HepG2 (cell line): ENCODE measurements at regions not wholly inside any gene's neighbourhood (a gene's known extent, or its start where the extent isn't known, plus 50 kb on each side); places are given as distances from the start of the nearest gene placed in this dataset.

Experiments used
- ATF7-NPFF ChIP-seq: sonication (generic); formaldehyde crosslinking; IDR thresholded peaks from 2 replicates; pipeline ENCODE4 v1.8.1; 2023; ENCODE audit warnings: mild to moderate bottlenecking, low read depth, missing genetic modification reagents, moderate library complexity
- GFI1 ChIP-seq: sonication (generic); formaldehyde crosslinking; IDR thresholded peaks from 2 replicates; pipeline ENCODE4 v1.5.0; 2020; ENCODE audit warnings: missing genetic modification reagents, mild to moderate bottlenecking, borderline replicate concordance
- GPN1 ChIP-seq: sonication (generic); formaldehyde crosslinking; IDR thresholded peaks from 2 replicates; pipeline ENCODE4 v1.5.1; 2020; ENCODE audit warnings: missing genetic modification reagents, borderline replicate concordance
- KLF16 ChIP-seq, 2 experiments: sonication (generic) in 1 of 2; formaldehyde crosslinking in 1 of 2; IDR thresholded peaks; 2 replicates each; pipeline versions ENCODE4 v1.6.1 to v1.8.0; 2016 to 2023; ENCODE audit warnings: missing genetic modification reagents in 2 of 2, missing compliant biosample characterization in 1 of 2
- MED8 ChIP-seq: sonication (generic); formaldehyde crosslinking; IDR thresholded peaks from 2 replicates; pipeline ENCODE4 v1.8.1; 2023; ENCODE audit warnings: mild to moderate bottlenecking, missing genetic modification reagents; ENCODE audit not compliant: insufficient replicate concordance
- MXD4 ChIP-seq: IDR thresholded peaks from 2 replicates; pipeline ENCODE4 v1.6.1; 2016; ENCODE audit warnings: mild to moderate bottlenecking, missing biosample characterization, missing genetic modification reagents
- MYNN ChIP-seq: sonication (generic); formaldehyde crosslinking; IDR thresholded peaks from 2 replicates; pipeline ENCODE4 v1.4.0; 2020; ENCODE audit warnings: mild to moderate bottlenecking, low read depth, missing genetic modification reagents
- PPARG ChIP-seq: conservative IDR thresholded peaks from 2 replicates; pipeline ENCODE4 v1.6.1; 2016; ENCODE audit warnings: missing biosample characterization, missing genetic modification reagents
- SAP130 ChIP-seq: IDR thresholded peaks from 2 replicates; pipeline ENCODE4 v1.6.1; 2016; ENCODE audit warnings: low read depth
- SSRP1 ChIP-seq: IDR thresholded peaks from 2 replicates; pipeline ENCODE4 v1.6.1; 2016; ENCODE audit warnings: control low read depth
- TEAD3 ChIP-seq: optimal IDR thresholded peaks from 2 replicates; pipeline ENCODE3; 2016; ENCODE audit warnings: borderline replicate concordance
- ZMYM4 ChIP-seq: sonication (generic); formaldehyde crosslinking; IDR thresholded peaks from 2 replicates; pipeline ENCODE4 v1.8.1; 2023; ENCODE audit warnings: mild to moderate bottlenecking, missing genetic modification reagents
- ZNF570 ChIP-seq: sonication (generic); formaldehyde crosslinking; IDR thresholded peaks from 2 replicates; pipeline ENCODE4 v1.4.0; 2020; ENCODE audit warnings: mild to moderate bottlenecking, missing genetic modification reagents, borderline replicate concordance
- ZNF7 ChIP-seq: IDR thresholded peaks from 2 replicates; pipeline ENCODE4 v1.6.1; 2016; ENCODE audit warnings: missing biosample characterization, missing genetic modification reagents
- ZSCAN21 ChIP-seq: sonication (generic); formaldehyde crosslinking; IDR thresholded peaks from 2 replicates; pipeline ENCODE4 v1.8.0; 2022; ENCODE audit warnings: mild to moderate bottlenecking, missing genetic modification reagents, moderate library complexity, borderline replicate concordance
- TF ChIP-seq, protein P1 (sequence below): sonication (generic); formaldehyde crosslinking; IDR thresholded peaks from 2 replicates; pipeline ENCODE4 v1.4.0; 2020; ENCODE audit warnings: mild to moderate bottlenecking, missing genetic modification reagents, borderline replicate concordance
- TF ChIP-seq, protein P2 (sequence below): sonication (generic); formaldehyde crosslinking; IDR thresholded peaks from 2 replicates; pipeline ENCODE4; 2020; ENCODE audit warnings: missing genetic modification reagents, mild to moderate bottlenecking, borderline replicate concordance
- TF ChIP-seq, protein P3 (sequence below): sonication (generic); formaldehyde crosslinking; IDR thresholded peaks from 2 replicates; pipeline ENCODE4 v1.8.1; 2023; ENCODE audit warnings: mild to moderate bottlenecking, missing genetic modification reagents

DNA sequence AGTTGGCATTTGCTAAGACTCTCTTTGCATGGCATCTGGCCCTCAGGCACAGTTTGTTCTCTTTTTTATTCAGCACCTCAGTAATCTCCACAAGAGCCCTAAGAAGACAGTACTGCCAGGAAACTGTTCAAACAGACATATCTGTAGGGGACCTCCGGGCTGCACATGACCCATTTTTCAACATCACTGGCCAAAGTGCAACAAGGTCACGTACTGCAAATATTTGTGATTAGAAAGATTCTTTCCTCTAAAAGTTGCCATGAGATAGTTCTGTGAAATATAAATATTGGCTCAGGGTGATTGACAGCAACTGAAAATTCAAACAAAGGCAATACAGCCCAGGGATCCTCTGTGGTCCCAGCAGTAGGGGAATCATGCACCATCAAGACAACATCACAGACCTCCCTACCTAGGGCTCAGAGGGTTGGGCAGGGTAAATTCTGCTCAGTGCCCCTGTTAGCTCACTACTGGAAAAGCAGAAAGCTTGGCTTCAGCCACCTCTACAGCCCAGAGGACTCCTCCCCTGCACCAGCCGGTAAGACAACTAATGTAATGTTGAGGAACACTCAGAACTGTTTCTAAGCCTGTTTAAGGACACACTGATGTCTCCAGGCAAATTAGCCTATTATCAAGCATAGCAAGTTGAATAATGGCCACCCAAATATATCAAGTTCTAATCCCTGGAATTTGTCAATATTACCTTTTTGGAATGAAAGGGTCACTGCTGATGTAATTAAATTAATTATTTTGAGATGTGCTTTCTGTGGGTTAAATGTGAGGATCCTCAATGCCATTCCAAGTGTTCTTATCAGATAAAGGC lies 117.4 kb upstream of the LPP start (continued):
- TF ChIP-seq MED8 (CRISPR knock-in tag) = peak; percentile 89
- no peak for TF ChIP-seq ZNF570 (CRISPR knock-in tag)
- TF ChIP-seq, protein P1, sequence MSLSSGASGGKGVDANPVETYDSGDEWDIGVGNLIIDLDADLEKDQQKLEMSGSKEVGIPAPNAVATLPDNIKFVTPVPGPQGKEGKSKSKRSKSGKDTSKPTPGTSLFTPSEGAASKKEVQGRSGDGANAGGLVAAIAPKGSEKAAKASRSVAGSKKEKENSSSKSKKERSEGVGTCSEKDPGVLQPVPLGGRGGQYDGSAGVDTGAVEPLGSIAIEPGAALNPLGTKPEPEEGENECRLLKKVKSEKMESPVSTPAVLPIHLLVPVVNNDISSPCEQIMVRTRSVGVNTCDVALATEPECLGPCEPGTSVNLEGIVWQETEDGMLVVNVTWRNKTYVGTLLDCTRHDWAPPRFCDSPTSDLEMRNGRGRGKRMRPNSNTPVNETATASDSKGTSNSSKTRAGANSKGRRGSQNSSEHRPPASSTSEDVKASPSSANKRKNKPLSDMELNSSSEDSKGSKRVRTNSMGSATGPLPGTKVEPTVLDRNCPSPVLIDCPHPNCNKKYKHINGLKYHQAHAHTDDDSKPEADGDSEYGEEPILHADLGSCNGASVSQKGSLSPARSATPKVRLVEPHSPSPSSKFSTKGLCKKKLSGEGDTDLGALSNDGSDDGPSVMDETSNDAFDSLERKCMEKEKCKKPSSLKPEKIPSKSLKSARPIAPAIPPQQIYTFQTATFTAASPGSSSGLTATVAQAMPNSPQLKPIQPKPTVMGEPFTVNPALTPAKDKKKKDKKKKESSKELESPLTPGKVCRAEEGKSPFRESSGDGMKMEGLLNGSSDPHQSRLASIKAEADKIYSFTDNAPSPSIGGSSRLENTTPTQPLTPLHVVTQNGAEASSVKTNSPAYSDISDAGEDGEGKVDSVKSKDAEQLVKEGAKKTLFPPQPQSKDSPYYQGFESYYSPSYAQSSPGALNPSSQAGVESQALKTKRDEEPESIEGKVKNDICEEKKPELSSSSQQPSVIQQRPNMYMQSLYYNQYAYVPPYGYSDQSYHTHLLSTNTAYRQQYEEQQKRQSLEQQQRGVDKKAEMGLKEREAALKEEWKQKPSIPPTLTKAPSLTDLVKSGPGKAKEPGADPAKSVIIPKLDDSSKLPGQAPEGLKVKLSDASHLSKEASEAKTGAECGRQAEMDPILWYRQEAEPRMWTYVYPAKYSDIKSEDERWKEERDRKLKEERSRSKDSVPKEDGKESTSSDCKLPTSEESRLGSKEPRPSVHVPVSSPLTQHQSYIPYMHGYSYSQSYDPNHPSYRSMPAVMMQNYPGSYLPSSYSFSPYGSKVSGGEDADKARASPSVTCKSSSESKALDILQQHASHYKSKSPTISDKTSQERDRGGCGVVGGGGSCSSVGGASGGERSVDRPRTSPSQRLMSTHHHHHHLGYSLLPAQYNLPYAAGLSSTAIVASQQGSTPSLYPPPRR (CRISPR knock-in tag) = peak; percentile 100
- TF ChIP-seq, protein P2, sequence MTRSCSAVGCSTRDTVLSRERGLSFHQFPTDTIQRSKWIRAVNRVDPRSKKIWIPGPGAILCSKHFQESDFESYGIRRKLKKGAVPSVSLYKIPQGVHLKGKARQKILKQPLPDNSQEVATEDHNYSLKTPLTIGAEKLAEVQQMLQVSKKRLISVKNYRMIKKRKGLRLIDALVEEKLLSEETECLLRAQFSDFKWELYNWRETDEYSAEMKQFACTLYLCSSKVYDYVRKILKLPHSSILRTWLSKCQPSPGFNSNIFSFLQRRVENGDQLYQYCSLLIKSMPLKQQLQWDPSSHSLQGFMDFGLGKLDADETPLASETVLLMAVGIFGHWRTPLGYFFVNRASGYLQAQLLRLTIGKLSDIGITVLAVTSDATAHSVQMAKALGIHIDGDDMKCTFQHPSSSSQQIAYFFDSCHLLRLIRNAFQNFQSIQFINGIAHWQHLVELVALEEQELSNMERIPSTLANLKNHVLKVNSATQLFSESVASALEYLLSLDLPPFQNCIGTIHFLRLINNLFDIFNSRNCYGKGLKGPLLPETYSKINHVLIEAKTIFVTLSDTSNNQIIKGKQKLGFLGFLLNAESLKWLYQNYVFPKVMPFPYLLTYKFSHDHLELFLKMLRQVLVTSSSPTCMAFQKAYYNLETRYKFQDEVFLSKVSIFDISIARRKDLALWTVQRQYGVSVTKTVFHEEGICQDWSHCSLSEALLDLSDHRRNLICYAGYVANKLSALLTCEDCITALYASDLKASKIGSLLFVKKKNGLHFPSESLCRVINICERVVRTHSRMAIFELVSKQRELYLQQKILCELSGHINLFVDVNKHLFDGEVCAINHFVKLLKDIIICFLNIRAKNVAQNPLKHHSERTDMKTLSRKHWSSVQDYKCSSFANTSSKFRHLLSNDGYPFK (CRISPR knock-in tag) = no peak
- peak; percentile 64; the same call in 1 of the 2 replicates for TF ChIP-seq ATF7-NPFF (CRISPR knock-in tag)
- TF ChIP-seq ZNF7 = no peak
- peak in 1 of 2 experiments; percentile 88; a peak in 2 of 4 replicates for TF ChIP-seq KLF16 (CRISPR knock-in tag; IDR thresholded peaks at IDR 0.05)
- TF ChIP-seq ZMYM4 (CRISPR knock-in tag) = peak; percentile 95
- TF ChIP-seq MXD4 (CRISPR knock-in tag) = peak; percentile 27; the same call in 1 of the 2 replicates
- TF ChIP-seq PPARG (CRISPR knock-in tag) = peak; percentile 96
- no peak for TF ChIP-seq GPN1 (CRISPR knock-in tag)
- TF ChIP-seq ZSCAN21 (CRISPR knock-in tag) = peak; percentile 74; the same call in 1 of the 2 replicates
- TF ChIP-seq MYNN (CRISPR knock-in tag) = no peak
- TF ChIP-seq GFI1 (CRISPR knock-in tag) = peak; percentile 96
- TF ChIP-seq, protein P3, sequence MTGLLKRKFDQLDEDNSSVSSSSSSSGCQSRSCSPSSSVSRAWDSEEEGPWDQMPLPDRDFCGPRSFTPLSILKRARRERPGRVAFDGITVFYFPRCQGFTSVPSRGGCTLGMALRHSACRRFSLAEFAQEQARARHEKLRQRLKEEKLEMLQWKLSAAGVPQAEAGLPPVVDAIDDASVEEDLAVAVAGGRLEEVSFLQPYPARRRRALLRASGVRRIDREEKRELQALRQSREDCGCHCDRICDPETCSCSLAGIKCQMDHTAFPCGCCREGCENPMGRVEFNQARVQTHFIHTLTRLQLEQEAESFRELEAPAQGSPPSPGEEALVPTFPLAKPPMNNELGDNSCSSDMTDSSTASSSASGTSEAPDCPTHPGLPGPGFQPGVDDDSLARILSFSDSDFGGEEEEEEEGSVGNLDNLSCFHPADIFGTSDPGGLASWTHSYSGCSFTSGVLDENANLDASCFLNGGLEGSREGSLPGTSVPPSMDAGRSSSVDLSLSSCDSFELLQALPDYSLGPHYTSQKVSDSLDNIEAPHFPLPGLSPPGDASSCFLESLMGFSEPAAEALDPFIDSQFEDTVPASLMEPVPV (CRISPR knock-in tag) = 0 out of 2 replicates have a peak, but pooled peaks have one; percentile 44
- TF ChIP-seq SSRP1 (CRISPR knock-in tag) = peak; percentile 89
- peak; percentile 92 for TF ChIP-seq TEAD3 (CRISPR knock-in tag)
- peak; percentile 96 for TF ChIP-seq SAP130 (CRISPR knock-in tag)
